ENCODE measurements at regions not wholly inside any gene's neighbourhood (a gene's known extent, or its start where the extent isn't known, plus 50 kb on each side); places are given as distances from the start of the nearest gene placed in this dataset.

- intact Hi-C loops (cut with micrococcal nuclease; ENCODE audit: unreplicated experiment): no loop called here
- no peaks in the 10 kb centered on the region for H3K9me3 ChIP-seq (ENCODE audit: low read depth, low read length, poor library complexity, severe bottlenecking)
- no peak for DNase-seq (ENCODE audit: low spot score)
- TF ChIP-seq CTCF (conservative IDR thresholded peaks at IDR 0.05; ENCODE audit: low read depth, low read length): no peak
- TF ChIP-seq EZH2 (IDR thresholded peaks at IDR 0.05; ENCODE audit: borderline replicate concordance, low read depth, low read length, poor library complexity, severe bottlenecking): no peak
- H3K4me3 ChIP-seq (ENCODE audit: low read depth, low read length, poor library complexity, severe bottlenecking): no peak overlapping the region
- CTCF ChIA-PET: no interaction called here
- no TSS peak for BruUV-seq (replicated peaks)
- H3K27ac ChIP-seq (ENCODE audit: low read depth, low read length, poor library complexity, severe bottlenecking): no peak overlapping the region
- no peaks in the 10 kb centered on the region for H3K36me3 ChIP-seq (ENCODE audit: insufficient read depth, low read length, poor library complexity, severe bottlenecking)
- H3K4me1 ChIP-seq (ENCODE audit: insufficient read depth, low read length, poor library complexity, severe bottlenecking): no peaks in the 10 kb centered on the region
- POLR2A ChIA-PET (ENCODE audit: low non-redundant PET): no interaction called here
- peaks cover 4% of the 10 kb centered on the region for H3K27me3 ChIP-seq (replicated peaks; ENCODE audit: insufficient read depth, low read depth, low read length, poor library complexity)
Measured at GRCh38 chr6:19906171-19906570, 69.0 kb downstream of the ID4 start.

- H3K4me3 ChIP-seq (ENCODE audit: low read depth, low read length, poor library complexity, severe bottlenecking): no peak overlapping the region
- BruUV-seq (replicated peaks): no TSS peak
- no peak for DNase-seq (ENCODE audit: low spot score)
- H3K27ac ChIP-seq (ENCODE audit: low read depth, low read length, poor library complexity, severe bottlenecking): no peak overlapping the region
- H3K4me1 ChIP-seq (ENCODE audit: insufficient read depth, low read length, poor library complexity, severe bottlenecking): no peaks in the 10 kb centered on the region
- peaks cover 3% of the 10 kb centered on the region for H3K9me3 ChIP-seq (ENCODE audit: low read depth, low read length, poor library complexity, severe bottlenecking)
- TF ChIP-seq CTCF (conservative IDR thresholded peaks at IDR 0.05; ENCODE audit: low read depth, low read length): no peak
- TF ChIP-seq EZH2 (IDR thresholded peaks at IDR 0.05; ENCODE audit: borderline replicate concordance, low read depth, low read length, poor library complexity, severe bottlenecking): no peak
- peaks cover 4% of the 10 kb centered on the region for H3K27me3 ChIP-seq (replicated peaks; ENCODE audit: insufficient read depth, low read depth, low read length, poor library complexity)
- POLR2A ChIA-PET (ENCODE audit: low non-redundant PET): no interaction called here
- intact Hi-C loops (cut with micrococcal nuclease; ENCODE audit: unreplicated experiment): no loop called here
- CTCF ChIA-PET: no interaction called here
- no peaks in the 10 kb centered on the region for H3K36me3 ChIP-seq (ENCODE audit: insufficient read depth, low read length, poor library complexity, severe bottlenecking)
Measured at GRCh38 chr6:19911223-19911622, 74.1 kb downstream of the ID4 start.

GRCh38 chr6:19918436-19918835 is 81.3 kb downstream of the ID4 start:
- no peak for DNase-seq (ENCODE audit: low spot score)
- no peak overlapping the region for H3K27ac ChIP-seq (ENCODE audit: low read depth, low read length, poor library complexity, severe bottlenecking)
- peaks cover 22% of the 10 kb centered on the region for H3K27me3 ChIP-seq (replicated peaks; ENCODE audit: insufficient read depth, low read depth, low read length, poor library complexity)
- H3K4me1 ChIP-seq (ENCODE audit: insufficient read depth, low read length, poor library complexity, severe bottlenecking): no peaks in the 10 kb centered on the region
- intact Hi-C loops (cut with micrococcal nuclease; ENCODE audit: unreplicated experiment): no loop called here
- peaks cover 3% of the 10 kb centered on the region for H3K9me3 ChIP-seq (ENCODE audit: low read depth, low read length, poor library complexity, severe bottlenecking)
- BruUV-seq (replicated peaks): no TSS peak
- no peak for TF ChIP-seq CTCF (conservative IDR thresholded peaks at IDR 0.05; ENCODE audit: low read depth, low read length)
- no peak for TF ChIP-seq EZH2 (IDR thresholded peaks at IDR 0.05; ENCODE audit: borderline replicate concordance, low read depth, low read length, poor library complexity, severe bottlenecking)
- ChIA-PET CTCF (no interaction called here), POLR2A (ENCODE audit: low non-redundant PET) (interaction anchor here (0.6 kb wide), 1 partner anchor 293 kb away, joined by 4 read pairs; no protein-coding TSS in a partner anchor)
- no peaks in the 10 kb centered on the region for H3K36me3 ChIP-seq (ENCODE audit: insufficient read depth, low read length, poor library complexity, severe bottlenecking)
- no peak overlapping the region for H3K4me3 ChIP-seq (ENCODE audit: low read depth, low read length, poor library complexity, severe bottlenecking)
